GM12878 (cell line): ENCODE measurements at regions not wholly inside any gene's neighbourhood (a gene's known extent, or its start where the extent isn't known, plus 50 kb on each side); places are given as distances from the start of the nearest gene placed in this dataset.

ENCODE experiments used
- ATAC-seq: fragments of 200-7000 bp; cut with Tn5 transposase; 3 replicates; pipeline ENCODE4 v1.9.1; 2020; ENCODE audit warnings: mild to moderate bottlenecking, moderate library complexity
- BruUV-seq: library from RNA; stranded (reverse); fragments of 400-500 nt; replicated peaks from 2 replicates; lab custom pipeline; 2021; lab: Mats Ljungman, UMichigan
- CTCF ChIA-PET: fragments of 300-600 bp; sonication (Branson Sonifier 250); formaldehyde crosslinking; extraction: SDS; loops from one replicate; lab custom pipeline; 2021; ENCODE audit warnings: inconsistent platforms; lab: Yijun Ruan, JAX
- POLR2A ChIA-PET: fragments of 350-600 bp; formaldehyde crosslinking; extraction: SDS; loops from one replicate; lab custom pipeline; 2021; ENCODE audit warnings: inconsistent platforms; lab: Charles Lee
- RAD21 ChIA-PET: fragments of 300-600 bp; sonication (Branson Sonifier 250); formaldehyde crosslinking; loops from one replicate; lab custom pipeline; 2023; ENCODE audit warnings: antibody characterized with exemption; ENCODE audit not compliant: unreplicated experiment; lab: Charles Lee
- SMC1A ChIA-PET: fragments of 300-600 bp; sonication (Branson Sonifier 250); formaldehyde crosslinking; loops from one replicate; lab custom pipeline; 2023; ENCODE audit not compliant: unreplicated experiment, uncharacterized antibody; lab: Charles Lee
- DNase-seq: peaks from one replicate; pipeline ENCODE4 v3.0.0-alpha.2; 2011; ENCODE audit warnings: low read depth, low spot score
- FAIRE-seq: peaks from 3 replicates; lab custom pipeline; 2011; peaks lifted over from hg19 to GRCh38; lab: Jason Lieb, UNC
- H2AFZ ChIP-seq: 2 replicates; pipeline ENCODE4 v1.6.0; 2011; ENCODE audit warnings: low read depth, low read length, control low read depth; ENCODE audit not compliant: control insufficient read depth
- H3K27ac ChIP-seq: 2 replicates; pipeline ENCODE4 v1.5.1; 2011; ENCODE audit warnings: control low read depth; ENCODE audit not compliant: control insufficient read depth, insufficient read depth
- H3K27me3 ChIP-seq, 2 experiments: replicated peaks in 1 of 2; 2 replicates each; pipeline versions ENCODE4 v1.6.0 to v1.6.1; 2011; ENCODE audit warnings: low read length in 1 of 2; ENCODE audit not compliant: control insufficient read depth in 2 of 2, insufficient read depth in 2 of 2
- H3K36me3 ChIP-seq, 2 experiments: 2 replicates each; pipeline ENCODE4 v1.5.1; 2011; ENCODE audit warnings: low read length in 1 of 2; ENCODE audit not compliant: control insufficient read depth in 2 of 2, insufficient read depth in 2 of 2
- H3K4me1 ChIP-seq: 2 replicates; pipeline ENCODE4 v1.6.1; 2011; ENCODE audit warnings: mild to moderate bottlenecking, low read length, moderate library complexity, mixed read lengths; ENCODE audit not compliant: control insufficient read depth, insufficient read depth
- H3K4me2 ChIP-seq: 2 replicates; pipeline ENCODE4 v1.6.0; 2011; ENCODE audit warnings: control low read depth; ENCODE audit not compliant: control insufficient read depth, insufficient read depth
- H3K4me3 ChIP-seq: fragments of 200-600 bp; sonication (generic); 2 replicates; pipeline ENCODE4 v1.5.1; 2016
- H3K79me2 ChIP-seq: 2 replicates; pipeline ENCODE4 v1.6.0; 2011; ENCODE audit warnings: low read length; ENCODE audit not compliant: control insufficient read depth, insufficient read depth
- H3K9ac ChIP-seq: 2 replicates; pipeline ENCODE4 v1.8.0; 2011; ENCODE audit warnings: low read length, control low read depth, mixed read lengths; ENCODE audit not compliant: control insufficient read depth, insufficient read depth
- H3K9me3 ChIP-seq: replicated peaks from 3 replicates; pipeline ENCODE4 v1.5.1; 2011; ENCODE audit warnings: mild to moderate bottlenecking, low read length; ENCODE audit not compliant: control insufficient read depth, insufficient read depth
- H4K20me1 ChIP-seq: 2 replicates; pipeline ENCODE4 v1.6.0; 2011; ENCODE audit not compliant: control insufficient read depth, insufficient read depth
- CEBPZ ChIP-seq: fragments of 150-350 bp; IDR thresholded peaks from 2 replicates; pipeline ENCODE4 v1.6.1; 2016; ENCODE audit warnings: low read depth, low read length
- EED ChIP-seq: sonication (generic); IDR thresholded peaks from 2 replicates; pipeline ENCODE4 v1.6.1; 2016; ENCODE audit warnings: antibody characterized with exemption, low read depth
- ETV6 ChIP-seq, 2 experiments: fragments of 450-650 bp in 1 of 2; IDR thresholded peaks in 1 of 2; conservative IDR thresholded peaks in 1 of 2; 2 replicates each; pipeline ENCODE4 v1.6.1; 2014; ENCODE audit warnings: antibody characterized with exemption in 1 of 2, borderline replicate concordance in 1 of 2, low read depth in 1 of 2, mild to moderate bottlenecking in 1 of 2, moderate library complexity in 1 of 2
- HDAC6 ChIP-seq: fragments of 200-600 bp; sonication (generic); IDR thresholded peaks from one replicate; pipeline ENCODE4 v1.8.0; 2017; ENCODE audit warnings: antibody characterized with exemption; ENCODE audit not compliant: unreplicated experiment
- MTA3 ChIP-seq: IDR thresholded peaks from 2 replicates; pipeline ENCODE4 v1.6.1; 2012; ENCODE audit warnings: low read length, inconsistent platforms, borderline replicate concordance
- NRF1 ChIP-seq: conservative IDR thresholded peaks from 2 replicates; pipeline ENCODE4 v1.6.1; 2011; ENCODE audit warnings: mild to moderate bottlenecking, low read depth, low read length, improper control_type of control experiment
- RB1 ChIP-seq: fragments of 450-650 bp; formaldehyde crosslinking; IDR thresholded peaks from 2 replicates; pipeline ENCODE4 v1.6.1; 2017; ENCODE audit warnings: mild to moderate bottlenecking, borderline replicate concordance
- USF2 ChIP-seq: IDR thresholded peaks from 2 replicates; pipeline ENCODE4 v1.6.1; 2011; ENCODE audit warnings: low read depth, low read length, improper control_type of control experiment, borderline replicate concordance
- YBX1 ChIP-seq: fragments of 450-650 bp; IDR thresholded peaks from 2 replicates; pipeline ENCODE4 v1.6.1; 2016; ENCODE audit warnings: antibody characterized with exemption
- ZBTB33 ChIP-seq: fragments of 450-650 bp; IDR thresholded peaks from 2 replicates; pipeline ENCODE4 v1.6.1; 2017; ENCODE audit warnings: mild to moderate bottlenecking
- ZNF24 ChIP-seq: fragments of 450-650 bp; IDR thresholded peaks from 2 replicates; pipeline ENCODE4 v1.6.1; 2017; ENCODE audit warnings: antibody characterized with exemption, mild to moderate bottlenecking
- WGBS: methylation state at CpG from one replicate; pipeline ENCODE4 v1.1.6; 2016; ENCODE audit warnings: low lambda C conversion rate; ENCODE audit not compliant: insufficient replicate concordance, insufficient coverage; ENCODE audit errors: missing lambda C conversion rate; 5-methylcytosine and 5-hydroxymethylcytosine counted together
- in situ Hi-C: fragments of 300-500 bp; cut with MboI; formaldehyde crosslinking; loops from 9 replicates; pipeline ENCODE4 v1.14.3; 2018; ENCODE audit warnings: mixed read lengths
- intact Hi-C: fragments of 100-400 bp; cut with micrococcal nuclease; formaldehyde crosslinking; loops from one replicate; pipeline ENCODE4 v1.14.2; 2022; ENCODE audit not compliant: unreplicated experiment

GRCh38 chr9:12224449-12224848, 468.7 kb upstream of the TYRP1 start:
- in situ Hi-C loops, result no loop called here
- H3K4me1 ChIP-seq, result no peaks in the 10 kb centered on the region
- BruUV-seq, result no TSS peak
- H3K4me3 ChIP-seq, result no peak overlapping the region
- CTCF ChIA-PET, result no interaction called here
- no peak overlapping the region for H3K27ac ChIP-seq
- H3K9ac ChIP-seq, result no peak overlapping the region
- 47% methylated on average over 4 of the region's 4 CpGs for WGBS
- ATAC-seq (no peak), DNase-seq (no peak), FAIRE-seq (no peak)
- TF ChIP-seq USF2 (no peak), RB1 (no peak)
- no peaks in the 10 kb centered on the region for H3K36me3 ChIP-seq
- H3K79me2 ChIP-seq, result no peaks in the 10 kb centered on the region
- intact Hi-C loops, result no loop called here
- SMC1A ChIA-PET, result no interaction called here
- RAD21 ChIA-PET, result no interaction called here
- no peaks in the 10 kb centered on the region for H3K9me3 ChIP-seq
- no peaks in the 10 kb centered on the region for H4K20me1 ChIP-seq
- POLR2A ChIA-PET, result no interaction called here
- no peak overlapping the region for H3K4me2 ChIP-seq
- no peaks in the 10 kb centered on the region for H3K27me3 ChIP-seq
- H2AFZ ChIP-seq, result no peak overlapping the region

- CTCF ChIA-PET, result no interaction called here
- POLR2A ChIA-PET, result no interaction called here
- intact Hi-C loops, result no loop called here
- SMC1A ChIA-PET, result no interaction called here
- H3K79me2 ChIP-seq, result no peaks in the 10 kb centered on the region
- no TSS peak for BruUV-seq
- H3K27me3 ChIP-seq, result no peaks in the 10 kb centered on the region
- H4K20me1 ChIP-seq, result no peaks in the 10 kb centered on the region
- no peak for FAIRE-seq
- no peak overlapping the region for H3K9ac ChIP-seq
- in situ Hi-C loops, result no loop called here
- no peaks in the 10 kb centered on the region for H3K9me3 ChIP-seq
- no peak for DNase-seq
- WGBS, result 0% methylated on average over 1 of the region's 1 CpG
- RAD21 ChIA-PET, result no interaction called here
- H3K4me2 ChIP-seq, result no peak overlapping the region
- no peak overlapping the region for H3K4me3 ChIP-seq
- H2AFZ ChIP-seq, result no peak overlapping the region
- no peak overlapping the region for H3K27ac ChIP-seq
- no peaks in the 10 kb centered on the region for H3K4me1 ChIP-seq
- H3K36me3 ChIP-seq, result no peaks in the 10 kb centered on the region
- peak; percentile 76 for ATAC-seq
- TF ChIP-seq ZNF24 (no peak), CEBPZ (no peak), EED (no peak), YBX1 (no peak), MTA3 (no peak), ETV6 (conservative IDR thresholded peaks at IDR 0.05 in 1 of 2, IDR thresholded peaks at IDR 0.05 in 1 of 2; ENCODE audit: borderline replicate concordance in 1 of 2, low read depth in 1 of 2) (no peak), NRF1 (no peak), ZBTB33 (no peak), HDAC6 (no peak)
These were observed 462.5 kb upstream of the TYRP1 start for GRCh38 chr9:12230708-12231107.
